Lower leg skin (tissue), 3 donors: ENCODE measurements at regions not wholly inside any gene's neighbourhood (a gene's known extent, or its start where the extent isn't known, plus 50 kb on each side); places are given as distances from the start of the nearest gene placed in this dataset.

ENCODE experiments used
- POLR2A ChIP-seq, 2 donors: fragments of 450-650 bp; IDR thresholded peaks; one replicate each; pipeline ENCODE4 v1.6.1; 2016 to 2017; ENCODE audit warnings: antibody characterized with exemption in 2 of 2, mild to moderate bottlenecking in 1 of 2, moderate library complexity in 1 of 2
- TF ChIP-seq, protein P1 (sequence below), 3 donors: fragments of 450-650 bp; IDR thresholded peaks; one replicate each; pipeline ENCODE4 v1.5.1; 2016; ENCODE audit warnings: antibody characterized with exemption in 3 of 3, mild to moderate bottlenecking in 3 of 3, moderate library complexity in 2 of 3

- TF ChIP-seq, protein P1, sequence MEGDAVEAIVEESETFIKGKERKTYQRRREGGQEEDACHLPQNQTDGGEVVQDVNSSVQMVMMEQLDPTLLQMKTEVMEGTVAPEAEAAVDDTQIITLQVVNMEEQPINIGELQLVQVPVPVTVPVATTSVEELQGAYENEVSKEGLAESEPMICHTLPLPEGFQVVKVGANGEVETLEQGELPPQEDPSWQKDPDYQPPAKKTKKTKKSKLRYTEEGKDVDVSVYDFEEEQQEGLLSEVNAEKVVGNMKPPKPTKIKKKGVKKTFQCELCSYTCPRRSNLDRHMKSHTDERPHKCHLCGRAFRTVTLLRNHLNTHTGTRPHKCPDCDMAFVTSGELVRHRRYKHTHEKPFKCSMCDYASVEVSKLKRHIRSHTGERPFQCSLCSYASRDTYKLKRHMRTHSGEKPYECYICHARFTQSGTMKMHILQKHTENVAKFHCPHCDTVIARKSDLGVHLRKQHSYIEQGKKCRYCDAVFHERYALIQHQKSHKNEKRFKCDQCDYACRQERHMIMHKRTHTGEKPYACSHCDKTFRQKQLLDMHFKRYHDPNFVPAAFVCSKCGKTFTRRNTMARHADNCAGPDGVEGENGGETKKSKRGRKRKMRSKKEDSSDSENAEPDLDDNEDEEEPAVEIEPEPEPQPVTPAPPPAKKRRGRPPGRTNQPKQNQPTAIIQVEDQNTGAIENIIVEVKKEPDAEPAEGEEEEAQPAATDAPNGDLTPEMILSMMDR (IDR thresholded peaks at IDR 0.05): no peak
- no peak for TF ChIP-seq POLR2A (IDR thresholded peaks at IDR 0.05)
These were observed 366.5 kb upstream of the OR4E1 start for GRCh38 chr14:22039938-22040780.
